Ovary (tissue), 3 donors: ENCODE measurements at regions not wholly inside any gene's neighbourhood (a gene's known extent, or its start where the extent isn't known, plus 50 kb on each side); places are given as distances from the start of the nearest gene placed in this dataset.

Experiments used
- CTCF ChIP-seq, 3 donors: fragments of 450-650 bp in 2 of 3; fragments of 200-600 bp in 1 of 3; IDR thresholded peaks; one replicate each; pipeline versions ENCODE4 v1.5.1 to v1.8.0; 2016 to 2022; ENCODE audit warnings: antibody characterized with exemption in 3 of 3, mild to moderate bottlenecking in 1 of 3
- EP300 ChIP-seq: sonication (generic); formaldehyde crosslinking; IDR thresholded peaks from one replicate; pipeline ENCODE4 v1.6.1; 2017; ENCODE audit warnings: antibody characterized with exemption
- POLR2A ChIP-seq: fragments of 450-650 bp; IDR thresholded peaks from one replicate; pipeline ENCODE4 v1.6.1; 2017; ENCODE audit warnings: antibody characterized with exemption, mild to moderate bottlenecking, moderate library complexity
- donor health status: DM: no; HTN: no; CAD: no.

- no peak for TF ChIP-seq CTCF (IDR thresholded peaks at IDR 0.05)
- no peak for TF ChIP-seq POLR2A
- TF ChIP-seq EP300: no peak
Observed at GRCh38 chr5:106876665-106877194, 794.0 kb downstream of the EFNA5 start.
